Urothelium cell line (cell line): ENCODE measurements at regions not wholly inside any gene's neighbourhood (a gene's known extent, or its start where the extent isn't known, plus 50 kb on each side); places are given as distances from the start of the nearest gene placed in this dataset.

Experiments
- DNase-seq: peaks from one replicate; pipeline ENCODE4 v3.0.0; 2011; ENCODE audit warnings: low spot score, mixed read lengths
- FAIRE-seq: peaks from 2 replicates; lab custom pipeline; 2011; peaks lifted over from hg19 to GRCh38; lab: Jason Lieb, UNC

DNA sequence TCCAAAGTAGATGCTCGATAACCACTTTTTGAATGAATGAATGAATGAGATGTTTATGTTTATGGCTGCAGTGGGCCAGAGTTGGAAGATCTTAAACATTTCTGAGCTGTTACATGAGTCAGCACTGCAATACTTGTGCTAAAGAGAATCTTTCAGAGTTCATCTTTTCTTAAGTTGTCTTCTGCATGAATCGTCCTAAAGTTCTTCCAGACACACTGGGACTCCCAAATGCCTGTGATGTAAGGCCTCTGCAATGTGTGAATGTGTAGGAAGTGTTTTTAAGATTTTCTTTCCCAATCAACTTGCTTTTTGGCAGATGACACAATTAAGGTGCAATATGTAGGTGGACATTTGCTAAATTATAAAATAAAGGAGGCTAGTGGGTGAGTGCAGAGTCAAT is 50.3 kb upstream of the TRIM9 start:
- DNase-seq (no peak), FAIRE-seq (no peak)

DNA sequence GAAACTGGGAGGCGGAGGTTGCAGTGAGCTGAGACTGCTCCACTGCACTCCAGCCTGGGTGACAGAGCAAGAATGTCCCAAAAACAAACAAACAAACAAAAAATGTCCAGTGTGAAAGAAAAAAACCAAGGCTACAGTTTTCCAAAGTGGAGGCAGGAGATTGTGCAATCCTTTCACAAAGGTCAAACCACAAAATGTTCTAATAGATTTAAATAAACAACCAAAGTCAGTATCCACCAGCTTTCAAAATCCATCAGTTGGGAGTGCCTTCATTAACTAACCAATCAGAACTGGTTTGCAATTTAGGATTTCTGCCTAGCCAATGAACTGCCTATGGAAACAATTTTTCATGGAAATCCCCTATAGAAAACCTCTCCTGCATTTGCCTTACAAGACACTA is 52.3 kb upstream of the TRIM9 start:
- FAIRE-seq (no peak), DNase-seq (no peak)

DNA sequence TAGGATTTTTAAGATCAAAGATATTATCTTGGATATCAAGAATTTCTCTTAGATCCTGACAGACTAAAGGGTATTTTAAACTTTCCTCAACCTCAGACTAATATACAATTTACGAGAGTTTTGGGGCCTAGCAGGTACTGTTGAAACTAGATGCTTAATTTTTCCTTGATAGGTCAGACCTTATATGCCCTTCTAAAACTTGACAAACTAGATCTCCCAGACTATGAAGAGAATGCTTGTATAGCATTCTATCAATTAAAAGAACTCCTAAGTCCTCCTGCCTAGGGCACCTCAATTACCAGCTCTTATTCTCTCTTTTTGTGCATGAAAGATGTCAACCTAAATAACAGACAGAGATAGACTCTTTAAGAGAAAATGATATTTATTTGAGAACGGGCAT is 60.4 kb upstream of the TRIM9 start:
- FAIRE-seq (no peak), DNase-seq (no peak)

DNA sequence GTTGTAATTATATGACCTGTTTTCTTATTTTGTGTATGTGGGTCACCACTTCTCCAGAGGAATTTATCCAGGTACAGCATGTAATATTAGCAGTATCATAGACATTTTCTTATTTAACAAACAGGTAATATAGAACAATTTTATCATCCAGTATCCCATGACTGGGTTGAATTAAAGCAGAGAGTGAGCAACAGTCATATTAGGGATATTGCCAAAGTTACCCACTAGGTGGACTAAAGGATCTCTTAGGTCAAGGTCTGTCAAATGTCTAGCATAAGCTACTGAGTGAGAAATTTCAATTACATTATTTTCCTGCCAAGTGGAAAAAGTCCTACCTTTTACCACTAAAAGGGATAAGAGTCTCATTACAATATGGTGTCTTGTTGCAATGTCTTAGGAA is 62.1 kb upstream of the TRIM9 start:
- peak; percentile 62 for FAIRE-seq

DNA sequence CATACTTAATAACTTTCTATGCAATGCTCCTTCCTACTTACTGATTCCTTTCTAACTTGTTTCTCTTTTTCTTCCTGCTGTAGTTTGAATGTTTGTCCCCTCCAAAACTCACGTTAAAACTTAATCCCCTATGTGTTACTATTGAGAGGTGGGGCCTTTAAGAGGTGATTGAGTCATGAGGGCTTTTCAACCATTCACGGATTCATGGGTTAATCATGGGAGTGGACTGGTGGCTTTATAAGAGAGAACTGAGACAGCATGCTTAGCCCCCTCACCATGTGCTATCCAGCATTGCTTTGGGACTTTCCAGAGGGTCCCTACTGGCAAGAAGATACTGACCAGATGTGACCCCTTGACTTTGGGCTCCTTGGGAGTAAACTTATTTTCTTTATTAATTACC is 66.0 kb upstream of the TRIM9 start:
- FAIRE-seq (no peak), DNase-seq (no peak)

More for the DNA sequence above, 62.1 kb upstream of the TRIM9 start:
- peak; percentile 27 for DNase-seq

DNA sequence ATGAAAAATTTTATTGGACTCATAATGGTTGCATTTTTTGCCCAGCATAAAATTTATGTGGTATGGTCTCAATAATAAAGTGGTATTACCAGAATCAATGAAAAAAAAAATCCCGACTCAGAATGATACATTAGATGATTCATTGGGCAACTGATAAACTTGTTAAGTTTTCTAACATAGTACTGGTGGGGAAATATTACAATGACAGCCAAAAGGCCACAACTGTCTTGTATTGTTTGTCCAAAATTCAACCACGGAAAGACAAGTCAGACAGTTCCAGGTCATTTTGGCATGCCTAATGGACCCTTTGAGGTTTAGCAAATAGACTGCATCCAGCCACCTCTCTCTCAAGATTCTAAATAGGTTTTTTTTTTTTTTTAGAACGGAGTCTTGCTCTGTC is 70.5 kb upstream of the TRIM9 start:
- DNase-seq (no peak), FAIRE-seq (no peak)

DNA sequence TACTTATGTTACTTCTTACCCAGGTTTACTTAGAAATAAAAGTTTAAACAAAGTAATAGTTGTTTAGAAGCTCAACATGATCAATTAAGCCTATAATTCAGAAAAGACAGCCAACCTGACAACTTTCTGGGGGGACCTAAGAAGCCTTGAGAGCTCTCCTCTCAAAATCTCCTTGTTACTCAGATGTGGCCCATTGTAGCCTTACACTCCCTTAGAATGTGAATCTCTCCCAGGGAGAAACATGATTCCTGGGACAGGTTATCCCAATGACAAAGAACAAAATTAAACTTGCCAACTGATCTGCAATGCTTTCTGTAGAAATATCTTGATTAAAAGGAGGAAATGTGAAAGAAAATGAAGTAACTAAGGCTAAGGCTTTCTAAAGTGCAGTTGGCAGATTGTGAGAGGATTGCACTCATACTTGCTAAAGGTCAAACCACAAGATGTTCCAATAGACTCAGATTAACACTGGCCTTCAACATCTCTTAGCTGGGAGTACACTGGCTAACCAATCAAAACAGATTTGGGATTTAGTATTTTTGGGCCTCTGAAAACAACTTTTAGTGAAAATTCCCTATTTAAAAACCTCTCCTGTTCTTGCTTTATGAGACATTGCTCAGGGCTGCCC is 72.3 kb upstream of the TMX1 start:
- FAIRE-seq (no peak), DNase-seq (no peak)

DNA sequence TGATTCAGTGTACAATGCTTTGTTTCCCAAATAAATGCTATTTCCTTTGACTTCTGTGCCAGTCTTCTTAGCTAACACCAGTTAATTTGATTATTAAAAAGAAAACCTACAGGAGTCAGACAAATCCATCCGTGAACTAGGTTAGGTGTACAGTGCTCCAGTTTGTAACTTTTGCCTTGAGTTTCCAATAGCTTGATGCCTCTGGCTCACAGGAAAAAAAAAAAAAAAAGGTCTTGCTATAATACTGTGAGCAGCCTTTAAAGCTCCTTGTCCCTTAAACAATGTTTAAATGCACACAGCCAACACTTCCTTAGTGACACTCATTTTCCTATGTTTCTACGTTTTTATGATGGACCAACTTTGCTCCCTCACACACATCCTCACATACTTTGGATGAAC is 71.8 kb upstream of the TMX1 start:
- FAIRE-seq, result no peak

DNA sequence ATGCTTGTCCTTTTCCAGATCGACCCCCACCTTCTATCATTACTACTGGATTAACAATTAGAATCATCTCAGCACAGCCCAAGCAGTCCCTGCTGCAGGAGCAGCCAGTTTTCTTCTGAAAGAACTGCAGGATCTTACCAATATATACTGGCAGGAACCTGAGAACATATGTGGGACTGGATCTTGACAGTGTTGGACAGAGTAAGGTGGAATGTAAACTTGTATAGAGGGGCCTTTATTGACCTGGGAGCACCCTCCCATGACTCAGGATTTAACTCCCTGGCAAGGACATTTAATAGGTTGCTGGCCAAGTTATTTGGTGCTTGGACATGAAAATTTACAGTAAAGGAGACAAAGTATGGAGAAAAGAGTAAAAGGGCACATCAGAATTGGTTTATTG is 66.2 kb upstream of the TMX1 start:
- no peak for FAIRE-seq
- no peak for DNase-seq

More for the DNA sequence above, 71.8 kb upstream of the TMX1 start:
- DNase-seq, result no peak

DNA sequence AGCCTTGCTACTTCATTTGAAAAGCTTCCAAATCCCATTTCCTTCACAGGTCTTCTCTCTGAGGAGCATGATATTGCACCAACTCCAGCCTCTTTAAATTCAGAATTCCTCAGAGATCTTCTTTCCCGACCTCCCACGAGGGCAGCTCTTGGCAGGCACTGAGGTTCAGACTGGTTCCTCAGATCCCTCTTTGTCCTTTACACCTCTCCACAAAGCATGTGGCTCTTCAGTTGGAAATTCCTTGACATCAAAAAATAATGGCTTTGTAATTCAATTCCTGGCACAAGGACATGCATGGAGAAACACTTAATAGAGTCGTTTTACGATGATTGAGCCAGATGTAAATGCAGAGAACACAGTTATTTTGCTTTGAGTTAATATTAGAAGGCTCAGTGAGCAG is 63.2 kb upstream of the TMX1 start:
- DNase-seq, result no peak
- FAIRE-seq, result no peak

DNA sequence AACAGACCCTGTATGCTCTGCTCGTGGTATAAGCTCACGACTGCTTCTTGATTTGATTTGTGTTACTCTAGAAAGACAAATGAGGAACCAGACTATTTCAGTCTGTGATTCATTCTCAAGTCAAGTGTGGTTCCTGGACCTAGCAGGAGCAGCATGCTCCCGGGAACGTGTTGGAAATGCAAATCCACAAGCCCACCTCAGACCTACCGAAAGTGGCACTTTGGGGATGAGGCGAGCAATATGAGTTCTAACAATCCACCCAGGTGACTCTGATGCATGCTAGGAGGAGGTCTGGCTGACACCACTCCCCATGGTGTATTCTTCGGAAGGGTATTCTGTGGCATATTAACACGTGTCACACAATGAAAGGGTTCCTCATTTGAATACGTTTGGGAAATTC is 59.5 kb upstream of the TMX1 start:
- FAIRE-seq (peak; percentile 72), DNase-seq (no peak)

DNA sequence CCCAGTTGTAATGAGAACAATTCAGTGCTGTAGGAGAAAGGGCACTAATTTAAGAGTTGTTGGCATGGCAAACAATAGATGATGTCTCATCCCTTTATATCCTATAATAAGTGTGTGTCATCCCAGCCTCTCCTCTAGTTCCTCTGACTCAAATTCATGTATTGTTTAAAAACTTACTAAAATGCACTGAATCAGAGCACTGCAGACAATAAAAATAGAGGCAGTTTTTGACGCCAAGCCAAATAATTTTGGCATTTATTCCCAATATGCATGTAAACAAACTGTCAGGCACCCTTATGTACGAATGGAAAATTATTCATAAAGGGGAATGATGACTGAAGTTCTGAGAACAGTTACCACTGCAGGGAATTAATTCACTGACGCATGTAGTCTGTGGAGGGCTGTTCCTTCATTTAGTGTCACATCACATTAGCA is 57.9 kb upstream of the TMX1 start:
- FAIRE-seq (peak; percentile 73), DNase-seq (peak; percentile 30)

DNA sequence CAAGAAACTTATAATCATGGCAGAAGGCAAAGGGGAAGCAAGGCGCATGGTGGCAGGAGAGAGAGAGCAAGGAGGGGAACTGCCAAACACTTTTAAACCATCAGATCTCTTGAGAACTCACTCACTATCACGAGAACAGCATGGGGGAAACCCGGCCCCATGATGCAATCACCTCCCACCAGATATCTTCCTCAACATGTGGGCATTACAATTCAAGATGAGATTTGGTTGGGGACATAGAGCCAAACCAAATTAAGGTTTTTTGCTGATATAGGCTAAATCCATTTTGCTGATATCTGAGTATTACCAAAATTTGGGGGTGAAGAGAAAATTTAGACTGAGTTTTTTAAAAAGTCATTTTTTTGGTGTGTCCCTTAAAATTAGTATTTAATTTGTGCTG is 54.9 kb upstream of the TMX1 start:
- DNase-seq (no peak), FAIRE-seq (no peak)

DNA sequence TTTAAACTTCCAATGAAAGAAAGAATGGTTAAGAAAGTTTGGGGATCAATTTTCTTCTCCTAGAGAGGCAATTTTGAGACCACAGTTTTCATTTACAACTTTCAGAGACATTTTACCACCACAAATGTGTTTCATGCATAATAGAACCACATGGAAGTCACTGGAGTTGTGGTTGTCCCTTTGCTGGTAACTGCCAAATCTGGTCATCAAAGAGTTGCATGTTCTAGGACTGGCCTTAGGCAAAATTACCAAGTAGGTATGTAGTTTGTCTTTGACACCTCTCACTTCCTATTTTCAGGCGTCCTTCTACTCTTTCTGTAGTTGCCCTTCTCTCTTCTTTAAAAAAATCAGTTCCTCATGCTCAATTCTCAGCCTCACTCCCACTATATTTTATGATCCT is 54.3 kb upstream of the TMX1 start:
- no peak for FAIRE-seq

DNA sequence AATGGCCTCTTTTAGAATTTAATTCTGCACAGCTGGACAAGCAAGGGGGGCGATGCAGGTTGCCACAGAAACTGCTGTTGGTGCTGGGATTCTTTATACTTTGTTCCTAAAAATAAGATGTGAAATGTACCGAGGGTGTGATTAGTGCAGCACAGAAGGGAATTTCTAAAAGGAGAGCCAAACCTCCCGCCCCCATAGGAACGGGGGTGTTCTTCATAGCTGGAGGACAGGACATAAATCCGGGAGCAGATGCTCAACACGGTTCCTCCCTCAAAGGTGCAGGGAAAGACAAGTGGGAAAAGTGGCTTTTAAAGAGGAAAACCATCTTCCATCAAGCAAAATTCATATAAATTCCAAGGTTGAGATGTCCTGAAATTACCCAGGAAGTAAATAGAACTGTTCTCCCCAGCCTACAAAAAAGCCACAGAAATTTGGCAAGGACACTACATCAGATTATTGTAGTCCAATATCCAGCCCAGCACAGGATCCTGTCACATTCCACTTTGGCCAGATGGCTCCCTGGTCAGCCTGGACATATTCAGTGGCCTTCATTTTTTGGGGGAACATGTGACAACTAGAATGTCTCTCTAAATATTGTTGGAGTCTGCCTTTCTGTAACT is 51.4 kb upstream of the TMX1 start:
- DNase-seq, result no peak
- FAIRE-seq, result no peak

More for the DNA sequence above, 54.3 kb upstream of the TMX1 start:
- DNase-seq, result no peak

DNA sequence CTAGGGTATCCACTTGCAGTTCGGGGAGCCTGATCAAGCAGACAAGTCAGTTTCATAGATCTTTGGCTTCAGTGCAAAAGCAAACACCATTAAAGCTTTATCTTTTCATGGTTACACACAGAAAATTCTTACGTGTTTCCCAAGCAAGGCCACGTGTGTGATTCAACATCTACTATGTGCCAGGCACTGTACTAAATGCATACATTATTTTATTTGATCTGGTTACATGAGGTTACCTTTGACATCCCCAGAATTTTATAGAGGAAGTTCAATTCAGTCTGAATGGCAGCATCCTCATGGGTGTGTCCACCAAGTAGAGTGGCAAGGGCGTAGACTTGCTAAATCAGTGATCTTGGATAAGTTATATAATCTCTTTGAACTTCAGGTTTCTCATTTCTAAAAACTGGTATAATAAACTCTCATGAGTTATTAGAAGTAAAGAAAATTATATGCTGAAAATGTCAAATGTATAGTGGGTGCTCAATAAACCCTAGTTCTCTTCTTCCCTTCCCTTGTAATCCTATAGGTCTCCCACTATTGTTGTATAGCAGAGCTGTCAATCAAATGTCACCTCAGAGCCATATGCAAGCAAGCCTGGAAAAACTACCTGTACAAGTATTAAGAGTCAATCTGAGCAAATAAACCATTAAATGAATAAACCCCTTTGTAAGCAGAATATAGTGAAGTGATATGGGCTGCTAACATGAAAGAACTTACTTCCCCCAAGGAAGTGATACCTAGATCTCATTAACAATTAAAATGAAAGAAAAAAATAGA is 50.3 kb upstream of the TMX1 start:
- FAIRE-seq, result no peak
- DNase-seq, result no peak
